SK-N-SH treated with all-trans-retinoic acid at 6 μM for 48 hours (cell line): ENCODE measurements at regions not wholly inside any gene's neighbourhood (a gene's known extent, or its start where the extent isn't known, plus 50 kb on each side); places are given as distances from the start of the nearest gene placed in this dataset.

Source experiments
- ARNTL ChIP-seq: fragments of 450-650 bp; formaldehyde crosslinking; IDR thresholded peaks from 2 replicates; pipeline ENCODE4 v1.5.0; 2020; ENCODE audit warnings: low read depth, mild to moderate bottlenecking, moderate library complexity, borderline replicate concordance
- BACH2 ChIP-seq: fragments of 250-450 bp; sonication (Bioruptor Pico); IDR thresholded peaks from 2 replicates; pipeline ENCODE4 v1.9.0; 2021; ENCODE audit warnings: mild to moderate bottlenecking, borderline replicate concordance
- CREB5 ChIP-seq: fragments of 250-450 bp; sonication (Bioruptor Pico); IDR thresholded peaks from 2 replicates; pipeline ENCODE4 v1.5.1; 2020; ENCODE audit warnings: low read depth, mild to moderate bottlenecking, moderate library complexity
- GLIS3 ChIP-seq: fragments of 250-450 bp; sonication (Bioruptor Pico); IDR thresholded peaks from 2 replicates; pipeline ENCODE4 v1.5.0; 2020; ENCODE audit warnings: mild to moderate bottlenecking, moderate library complexity
- ISL1 ChIP-seq: fragments of 250-450 bp; sonication (Bioruptor Pico); IDR thresholded peaks from 2 replicates; pipeline ENCODE4 v2.1.2; 2022; ENCODE audit warnings: mild to moderate bottlenecking, moderate library complexity
- RARB ChIP-seq: fragments of 250-450 bp; sonication (Bioruptor Pico); IDR thresholded peaks from 2 replicates; pipeline ENCODE4 v1.8.0; 2021; ENCODE audit warnings: mild to moderate bottlenecking, moderate library complexity
- SNAI2 ChIP-seq: fragments of 250-450 bp; sonication (Bioruptor Pico); IDR thresholded peaks from 2 replicates; pipeline ENCODE4 v1.5.0; 2020; ENCODE audit warnings: mild to moderate bottlenecking, moderate library complexity
- TCF4 ChIP-seq: fragments of 250-450 bp; sonication (Bioruptor Pico); IDR thresholded peaks from 2 replicates; pipeline ENCODE4 v1.8.0; 2021; ENCODE audit warnings: mild to moderate bottlenecking, moderate library complexity, borderline replicate concordance
- TOX ChIP-seq: fragments of 250-450 bp; sonication (Bioruptor Pico); IDR thresholded peaks from 2 replicates; pipeline ENCODE4 v1.8.0; 2021; ENCODE audit warnings: mild to moderate bottlenecking, moderate library complexity, borderline replicate concordance
- TSHZ2 ChIP-seq: fragments of 250-450 bp; sonication (Bioruptor Pico); IDR thresholded peaks from 2 replicates; pipeline ENCODE4 v1.5.0; 2020; ENCODE audit warnings: mild to moderate bottlenecking, moderate library complexity
- ZFP30 ChIP-seq: fragments of 450-650 bp; formaldehyde crosslinking; IDR thresholded peaks from 2 replicates; pipeline ENCODE4 v1.5.0; 2022; ENCODE audit warnings: mild to moderate bottlenecking, moderate library complexity
- ZNF8 ChIP-seq: fragments of 450-650 bp; formaldehyde crosslinking; IDR thresholded peaks from 2 replicates; pipeline ENCODE4 v1.5.0; 2020; ENCODE audit warnings: mild to moderate bottlenecking, moderate library complexity

GRCh38 chr10:78556705-78557432 lies 511.9 kb upstream of the ZMIZ1 start:
- TF ChIP-seq SNAI2 (CRISPR knock-in tag) (no peak), BACH2 (CRISPR knock-in tag) (no peak), GLIS3 (no peak), ZNF8 (CRISPR knock-in tag) (no peak), CREB5 (no peak), TCF4 (CRISPR knock-in tag) (no peak), ARNTL (CRISPR knock-in tag) (no peak), ZFP30 (CRISPR knock-in tag) (no peak), RARB (CRISPR knock-in tag) (no peak), TSHZ2 (CRISPR knock-in tag) (no peak), TOX (CRISPR knock-in tag) (no peak), ISL1 (CRISPR knock-in tag) (no peak)
